K562 (cell line): ENCODE measurements at regions not wholly inside any gene's neighbourhood (a gene's known extent, or its start where the extent isn't known, plus 50 kb on each side); places are given as distances from the start of the nearest gene placed in this dataset.
A peak's percentile ranks its signal among the peaks of the same experiment; 100 is the strongest.

Source experiments
- AFF1 ChIP-seq, 2 experiments: fragments of 450-650 bp; IDR thresholded peaks; 2 replicates each; pipeline ENCODE4 v1.6.1; 2018; ENCODE audit warnings: mild to moderate bottlenecking in 2 of 2, low read depth in 1 of 2; ENCODE audit not compliant: partially characterized antibody in 2 of 2
- DEAF1 ChIP-seq: fragments of 450-650 bp; formaldehyde crosslinking; IDR thresholded peaks from 2 replicates; pipeline ENCODE4 v1.4.0; 2020; ENCODE audit warnings: mild to moderate bottlenecking, moderate library complexity
- ELF4 ChIP-seq: fragments of 450-650 bp; formaldehyde crosslinking; IDR thresholded peaks from 2 replicates; pipeline ENCODE4 v1.4.0; 2022; ENCODE audit warnings: missing genetic modification characterization
- HOXB6 ChIP-seq: fragments of 250-450 bp; sonication (Bioruptor Pico); IDR thresholded peaks from 2 replicates; pipeline ENCODE4 v1.5.1; 2022; ENCODE audit warnings: mild to moderate bottlenecking, borderline replicate concordance
- KAT2B ChIP-seq: IDR thresholded peaks from one replicate; pipeline ENCODE4 v1.6.1; 2012; ENCODE audit warnings: low read depth, mild to moderate bottlenecking, control low read depth, inconsistent platforms, low read length, moderate library complexity
- MCM5 ChIP-seq: fragments of 450-650 bp; IDR thresholded peaks from 2 replicates; pipeline ENCODE4 v1.6.1; 2016; ENCODE audit warnings: low read depth
- TAF1 ChIP-seq: IDR thresholded peaks from 2 replicates; pipeline ENCODE4 v1.6.1; 2011; ENCODE audit warnings: mild to moderate bottlenecking, low read length, moderate library complexity; ENCODE audit not compliant: insufficient read depth, control insufficient read depth, severe bottlenecking; ENCODE audit errors: extremely low read depth
- TOE1 ChIP-seq, 2 experiments: fragments of 450-650 bp in 1 of 2; sonication (generic) in 1 of 2; formaldehyde crosslinking in 1 of 2; IDR thresholded peaks; 2 replicates each; pipeline versions ENCODE4 v1.7.1 to v1.8.0; 2016 to 2022; ENCODE audit warnings: borderline replicate concordance in 2 of 2, mild to moderate bottlenecking in 2 of 2, antibody characterized with exemption in 1 of 2, inconsistent platforms in 1 of 2, low read depth in 1 of 2, missing genetic modification reagents in 1 of 2, moderate library complexity in 1 of 2
- ZBED1 ChIP-seq: IDR thresholded peaks from 2 replicates; pipeline ENCODE4 v1.6.1; 2014
- ZNF639 ChIP-seq, 2 experiments: fragments of 200-800 bp in 1 of 2; sonication (Bioruptor generic) in 1 of 2; sonication (generic) in 1 of 2; formaldehyde crosslinking in 1 of 2; IDR thresholded peaks in 1 of 2; conservative IDR thresholded peaks in 1 of 2; 2 replicates each; pipeline versions ENCODE4 v1.5.0 to v1.6.1; 2016 to 2020; ENCODE audit warnings: missing compliant biosample characterization in 1 of 2, missing genetic modification characterization in 1 of 2, missing genetic modification reagents in 1 of 2
- ZNF696 ChIP-seq: fragments of 250-450 bp; sonication (Bioruptor Pico); conservative IDR thresholded peaks from 2 replicates; pipeline ENCODE4 v1.4.0; 2020; ENCODE audit warnings: mild to moderate bottlenecking, moderate library complexity
- ZNF77 ChIP-seq: fragments of 250-450 bp; sonication (Bioruptor Pico); IDR thresholded peaks from 2 replicates; pipeline ENCODE4 v1.5.0; 2020
- ZNF79 ChIP-seq: fragments of 250-450 bp; sonication (Bioruptor Pico); IDR thresholded peaks from 2 replicates; pipeline ENCODE4 v1.4.0; 2020; ENCODE audit warnings: low read depth, mild to moderate bottlenecking, moderate library complexity
- TF ChIP-seq, protein P1 (sequence below), 2 experiments: IDR thresholded peaks; 2 replicates each; pipeline ENCODE4 v1.6.1; 2012; ENCODE audit warnings: improper control_type of control experiment in 2 of 2, low read depth in 2 of 2, low read length in 2 of 2, borderline replicate concordance in 1 of 2
- TF ChIP-seq, protein P2 (sequence below): fragments of 450-650 bp; formaldehyde crosslinking; IDR thresholded peaks from 2 replicates; pipeline ENCODE4 v1.4.0; 2020; ENCODE audit warnings: mild to moderate bottlenecking, moderate library complexity

- no peak for TF ChIP-seq AFF1 (IDR thresholded peaks at IDR 0.05; ENCODE audit: low read depth in 1 of 2, partially characterized antibody in 2 of 2)
- TF ChIP-seq MCM5, result no peak
- TF ChIP-seq ZNF77 (CRISPR knock-in tag), result no peak
- no peak for TF ChIP-seq ZNF79
- TF ChIP-seq ZNF639 (CRISPR knock-in tag; conservative IDR thresholded peaks at IDR 0.05 in 1 of 2, IDR thresholded peaks at IDR 0.05 in 1 of 2), result peak in 1 of 2 experiments; percentile 51; a peak in 1 of 4 replicates
- TF ChIP-seq ELF4, result no peak
- TF ChIP-seq TAF1, result no peak
- TF ChIP-seq KAT2B, result no peak
- no peak for TF ChIP-seq DEAF1
- TF ChIP-seq ZBED1, result no peak
- no peak for TF ChIP-seq HOXB6 (CRISPR knock-in tag)
- TF ChIP-seq TOE1 (IDR thresholded peaks at IDR 0.05; ENCODE audit: borderline replicate concordance), result no peak
- no peak for TF ChIP-seq TOE1 (CRISPR knock-in tag; IDR thresholded peaks at IDR 0.05; ENCODE audit: borderline replicate concordance, low read depth)
- no peak for TF ChIP-seq ZNF696 (CRISPR knock-in tag)
- TF ChIP-seq, protein P1, sequence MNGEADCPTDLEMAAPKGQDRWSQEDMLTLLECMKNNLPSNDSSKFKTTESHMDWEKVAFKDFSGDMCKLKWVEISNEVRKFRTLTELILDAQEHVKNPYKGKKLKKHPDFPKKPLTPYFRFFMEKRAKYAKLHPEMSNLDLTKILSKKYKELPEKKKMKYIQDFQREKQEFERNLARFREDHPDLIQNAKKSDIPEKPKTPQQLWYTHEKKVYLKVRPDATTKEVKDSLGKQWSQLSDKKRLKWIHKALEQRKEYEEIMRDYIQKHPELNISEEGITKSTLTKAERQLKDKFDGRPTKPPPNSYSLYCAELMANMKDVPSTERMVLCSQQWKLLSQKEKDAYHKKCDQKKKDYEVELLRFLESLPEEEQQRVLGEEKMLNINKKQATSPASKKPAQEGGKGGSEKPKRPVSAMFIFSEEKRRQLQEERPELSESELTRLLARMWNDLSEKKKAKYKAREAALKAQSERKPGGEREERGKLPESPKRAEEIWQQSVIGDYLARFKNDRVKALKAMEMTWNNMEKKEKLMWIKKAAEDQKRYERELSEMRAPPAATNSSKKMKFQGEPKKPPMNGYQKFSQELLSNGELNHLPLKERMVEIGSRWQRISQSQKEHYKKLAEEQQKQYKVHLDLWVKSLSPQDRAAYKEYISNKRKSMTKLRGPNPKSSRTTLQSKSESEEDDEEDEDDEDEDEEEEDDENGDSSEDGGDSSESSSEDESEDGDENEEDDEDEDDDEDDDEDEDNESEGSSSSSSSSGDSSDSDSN (IDR thresholded peaks at IDR 0.05; ENCODE audit: borderline replicate concordance in 1 of 2, low read depth in 2 of 2, low read length in 2 of 2), result no peak
- TF ChIP-seq, protein P2, sequence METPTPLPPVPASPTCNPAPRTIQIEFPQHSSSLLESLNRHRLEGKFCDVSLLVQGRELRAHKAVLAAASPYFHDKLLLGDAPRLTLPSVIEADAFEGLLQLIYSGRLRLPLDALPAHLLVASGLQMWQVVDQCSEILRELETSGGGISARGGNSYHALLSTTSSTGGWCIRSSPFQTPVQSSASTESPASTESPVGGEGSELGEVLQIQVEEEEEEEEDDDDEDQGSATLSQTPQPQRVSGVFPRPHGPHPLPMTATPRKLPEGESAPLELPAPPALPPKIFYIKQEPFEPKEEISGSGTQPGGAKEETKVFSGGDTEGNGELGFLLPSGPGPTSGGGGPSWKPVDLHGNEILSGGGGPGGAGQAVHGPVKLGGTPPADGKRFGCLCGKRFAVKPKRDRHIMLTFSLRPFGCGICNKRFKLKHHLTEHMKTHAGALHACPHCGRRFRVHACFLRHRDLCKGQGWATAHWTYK, result no peak
These were observed 110.4 kb upstream of the PARD3B start (continued) for GRCh38 chr2:204434660-204435462.
